ENCODE measurements at regions not wholly inside any gene's neighbourhood (a gene's known extent, or its start where the extent isn't known, plus 50 kb on each side); places are given as distances from the start of the nearest gene placed in this dataset.

- Histone ChIP-seq H3K4me1 (ENCODE audit: insufficient read depth, low read length) (no peaks in the 10 kb centered on the region), H3K27ac (ENCODE audit: low read depth, low read length) (no peak overlapping the region), H4K20me1 (ENCODE audit: insufficient read depth, low read length) (no peaks in the 10 kb centered on the region), H3K36me3 (ENCODE audit: insufficient read depth, low read length) (no peaks in the 10 kb centered on the region), H3K4me2 (ENCODE audit: low read length) (no peak overlapping the region), H3K4me3 (ENCODE audit: insufficient read depth, low read depth, low read length) (no peak overlapping the region), H3K27me3 (ENCODE audit: insufficient read depth, low read length) (no peaks in the 10 kb centered on the region), H3K9ac (ENCODE audit: low read length) (no peak overlapping the region), H3K9me3 (ENCODE audit: insufficient read depth, low read depth, low read length) (no peaks in the 10 kb centered on the region), H3K79me2 (ENCODE audit: insufficient read depth, low read length) (no peaks in the 10 kb centered on the region), H2AFZ (ENCODE audit: low read depth, low read length) (no peak overlapping the region)
- Mint-ChIP-seq H3K4me1 (ENCODE audit: low read depth, unreplicated experiment) (no peaks in the 10 kb centered on the region), H3K9me3 (ENCODE audit: unreplicated experiment) (peaks cover 4% of the 10 kb centered on the region), H3K4me3 (ENCODE audit: unreplicated experiment) (no peak overlapping the region), H3K36me3 (ENCODE audit: low read depth, unreplicated experiment) (no peaks in the 10 kb centered on the region), H3K27me3 (ENCODE audit: low read depth, unreplicated experiment) (peaks cover 3% of the 10 kb centered on the region), H3K27ac (ENCODE audit: unreplicated experiment) (no peak overlapping the region)
- TF ChIP-seq, protein P1, sequence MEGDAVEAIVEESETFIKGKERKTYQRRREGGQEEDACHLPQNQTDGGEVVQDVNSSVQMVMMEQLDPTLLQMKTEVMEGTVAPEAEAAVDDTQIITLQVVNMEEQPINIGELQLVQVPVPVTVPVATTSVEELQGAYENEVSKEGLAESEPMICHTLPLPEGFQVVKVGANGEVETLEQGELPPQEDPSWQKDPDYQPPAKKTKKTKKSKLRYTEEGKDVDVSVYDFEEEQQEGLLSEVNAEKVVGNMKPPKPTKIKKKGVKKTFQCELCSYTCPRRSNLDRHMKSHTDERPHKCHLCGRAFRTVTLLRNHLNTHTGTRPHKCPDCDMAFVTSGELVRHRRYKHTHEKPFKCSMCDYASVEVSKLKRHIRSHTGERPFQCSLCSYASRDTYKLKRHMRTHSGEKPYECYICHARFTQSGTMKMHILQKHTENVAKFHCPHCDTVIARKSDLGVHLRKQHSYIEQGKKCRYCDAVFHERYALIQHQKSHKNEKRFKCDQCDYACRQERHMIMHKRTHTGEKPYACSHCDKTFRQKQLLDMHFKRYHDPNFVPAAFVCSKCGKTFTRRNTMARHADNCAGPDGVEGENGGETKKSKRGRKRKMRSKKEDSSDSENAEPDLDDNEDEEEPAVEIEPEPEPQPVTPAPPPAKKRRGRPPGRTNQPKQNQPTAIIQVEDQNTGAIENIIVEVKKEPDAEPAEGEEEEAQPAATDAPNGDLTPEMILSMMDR (IDR thresholded peaks at IDR 0.05; ENCODE audit: insufficient read depth, low read depth, low read length): no peak
- no peak for TF ChIP-seq EZH2 (IDR thresholded peaks at IDR 0.05; ENCODE audit: insufficient read depth, low read length)
- DNase-seq (ENCODE audit: low read depth) (no peak), FAIRE-seq (no peak)
Measured at GRCh38 chr1:222413436-222413835, 134.5 kb downstream of the HHIPL2 start.

DNA sequence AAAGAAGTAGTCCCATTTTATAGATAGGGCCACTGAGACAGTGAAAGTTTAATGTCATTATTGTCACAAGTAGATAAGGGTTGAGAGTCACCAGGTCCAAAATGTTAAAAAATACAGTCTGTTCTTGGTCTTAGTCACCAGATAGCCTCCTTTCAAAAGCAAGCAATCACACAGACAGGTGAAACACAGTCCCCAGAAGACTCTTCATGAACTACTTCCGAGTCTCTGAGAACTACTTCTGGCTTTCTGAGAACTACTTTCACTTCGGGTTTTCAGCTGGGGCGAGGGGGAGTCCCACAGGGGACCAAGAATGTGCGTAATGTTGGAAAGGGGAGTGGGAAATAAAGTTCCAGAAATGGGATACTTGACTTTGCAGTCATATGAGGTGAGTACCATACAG lies 143.2 kb downstream of the HHIPL2 start:
- Histone ChIP-seq H4K20me1 (ENCODE audit: insufficient read depth, low read length) (no peaks in the 10 kb centered on the region), H3K4me1 (ENCODE audit: insufficient read depth, low read length) (no peaks in the 10 kb centered on the region), H3K4me3 (ENCODE audit: insufficient read depth, low read depth, low read length) (no peak overlapping the region), H3K36me3 (ENCODE audit: insufficient read depth, low read length) (no peaks in the 10 kb centered on the region), H3K27ac (ENCODE audit: low read depth, low read length) (no peak overlapping the region), H3K27me3 (ENCODE audit: insufficient read depth, low read length) (peaks cover 4% of the 10 kb centered on the region), H3K79me2 (ENCODE audit: insufficient read depth, low read length) (no peaks in the 10 kb centered on the region), H2AFZ (ENCODE audit: low read depth, low read length) (no peak overlapping the region), H3K4me2 (ENCODE audit: low read length) (no peak overlapping the region), H3K9ac (ENCODE audit: low read length) (no peak overlapping the region), H3K9me3 (ENCODE audit: insufficient read depth, low read depth, low read length) (no peaks in the 10 kb centered on the region)
- Mint-ChIP-seq H3K27ac (ENCODE audit: unreplicated experiment) (no peak overlapping the region), H3K4me1 (ENCODE audit: low read depth, unreplicated experiment) (peaks cover 3% of the 10 kb centered on the region), H3K36me3 (ENCODE audit: low read depth, unreplicated experiment) (no peaks in the 10 kb centered on the region), H3K27me3 (ENCODE audit: low read depth, unreplicated experiment) (peaks cover 12% of the 10 kb centered on the region), H3K4me3 (ENCODE audit: unreplicated experiment) (no peak overlapping the region), H3K9me3 (ENCODE audit: unreplicated experiment) (peaks cover 2% of the 10 kb centered on the region)
- TF ChIP-seq, protein P1 (IDR thresholded peaks at IDR 0.05; ENCODE audit: insufficient read depth, low read depth, low read length): no peak
- no peak for TF ChIP-seq EZH2 (IDR thresholded peaks at IDR 0.05; ENCODE audit: insufficient read depth, low read length)
- no peak for FAIRE-seq
- DNase-seq (ENCODE audit: low read depth): no peak

DNA sequence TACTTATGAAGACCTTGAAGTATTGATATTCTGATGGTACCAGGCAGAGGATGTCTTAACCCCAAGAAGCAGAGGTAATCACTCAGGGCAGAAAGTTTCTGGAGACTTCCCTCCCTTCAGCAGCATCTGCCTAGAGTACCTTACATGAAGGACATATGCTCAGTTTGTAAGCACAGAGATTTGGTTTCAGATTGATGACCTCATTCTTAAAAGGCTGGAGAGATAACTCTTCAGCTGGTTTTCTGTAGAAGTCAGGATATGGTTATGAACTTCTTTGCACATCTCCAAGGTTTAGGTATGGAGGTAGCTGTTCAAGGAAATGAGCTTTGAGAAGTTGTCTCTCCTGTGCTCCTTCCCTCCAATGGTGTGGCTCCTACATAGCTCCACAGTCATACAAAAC lies 148.7 kb downstream of the HHIPL2 start:
- H3K27me3 Mint-ChIP-seq (ENCODE audit: low read depth, unreplicated experiment): peaks cover 10% of the 10 kb centered on the region
- H3K9ac ChIP-seq (ENCODE audit: low read length): no peak overlapping the region
- no peak overlapping the region for H3K27ac Mint-ChIP-seq (ENCODE audit: unreplicated experiment)
- FAIRE-seq (no peak), DNase-seq (ENCODE audit: low read depth) (no peak)
- H3K36me3 Mint-ChIP-seq (ENCODE audit: low read depth, unreplicated experiment): no peaks in the 10 kb centered on the region
- H3K4me3 Mint-ChIP-seq (ENCODE audit: unreplicated experiment): no peak overlapping the region
- no peaks in the 10 kb centered on the region for H3K36me3 ChIP-seq (ENCODE audit: insufficient read depth, low read length)
- H3K9me3 ChIP-seq (ENCODE audit: insufficient read depth, low read depth, low read length): no peaks in the 10 kb centered on the region
- H4K20me1 ChIP-seq (ENCODE audit: insufficient read depth, low read length): no peaks in the 10 kb centered on the region
- no peaks in the 10 kb centered on the region for H3K79me2 ChIP-seq (ENCODE audit: insufficient read depth, low read length)
- TF ChIP-seq, protein P1 (IDR thresholded peaks at IDR 0.05; ENCODE audit: insufficient read depth, low read depth, low read length): no peak
- no peak for TF ChIP-seq EZH2 (IDR thresholded peaks at IDR 0.05; ENCODE audit: insufficient read depth, low read length)
- H3K27ac ChIP-seq (ENCODE audit: low read depth, low read length): no peak overlapping the region
- H3K4me3 ChIP-seq (ENCODE audit: insufficient read depth, low read depth, low read length): no peak overlapping the region
- no peak overlapping the region for H2AFZ ChIP-seq (ENCODE audit: low read depth, low read length)
- no peak overlapping the region for H3K4me2 ChIP-seq (ENCODE audit: low read length)
- H3K27me3 ChIP-seq (ENCODE audit: insufficient read depth, low read length): peaks cover 4% of the 10 kb centered on the region
- H3K4me1 ChIP-seq (ENCODE audit: insufficient read depth, low read length): no peaks in the 10 kb centered on the region
- H3K4me1 Mint-ChIP-seq (ENCODE audit: low read depth, unreplicated experiment): peaks cover 3% of the 10 kb centered on the region
- H3K9me3 Mint-ChIP-seq (ENCODE audit: unreplicated experiment): no peaks in the 10 kb centered on the region
